Transverse colon (tissue), 4 donors: ENCODE measurements at regions not wholly inside any gene's neighbourhood (a gene's known extent, or its start where the extent isn't known, plus 50 kb on each side); places are given as distances from the start of the nearest gene placed in this dataset.

ENCODE experiments used
- DNase-seq: peaks from one replicate; pipeline ENCODE4 v3.0.0-alpha.2; 2019
- H3K27ac ChIP-seq, 4 donors: fragments of 200-600 bp; sonication (generic); 2 replicates each; pipeline ENCODE4 v1.5.1; 2016 to 2018; ENCODE audit warnings: inconsistent platforms in 4 of 4
- H3K27me3 ChIP-seq: fragments of 200-600 bp; sonication (generic); 2 replicates; pipeline ENCODE4 v1.5.1; 2017; ENCODE audit warnings: inconsistent platforms
- H3K36me3 ChIP-seq, 4 donors: fragments of 200-600 bp; sonication (generic); 2 replicates each; pipeline ENCODE4 v1.5.1; 2017 to 2019; ENCODE audit warnings: inconsistent platforms in 4 of 4
- H3K4me1 ChIP-seq, 4 donors: fragments of 200-600 bp; sonication (generic); 2 replicates each; pipeline ENCODE4 v1.5.1; 2017 to 2020; ENCODE audit warnings: inconsistent platforms in 4 of 4
- H3K4me3 ChIP-seq, 4 donors: fragments of 200-600 bp; sonication (generic); 1 replicate in 1 of 4; 2 replicates in 3 of 4; pipeline versions ENCODE4 v1.5.1 to v1.6.1; 2017 to 2019; ENCODE audit warnings: inconsistent platforms in 4 of 4
- H3K9me3 ChIP-seq, 2 donors: fragments of 200-600 bp; sonication (generic); 2 replicates each; pipeline ENCODE4 v1.5.1; 2017 to 2019; ENCODE audit warnings: inconsistent platforms in 2 of 2
- EP300 ChIP-seq: sonication (generic); formaldehyde crosslinking; IDR thresholded peaks from one replicate; pipeline ENCODE4 v1.6.1; 2017; ENCODE audit warnings: antibody characterized with exemption, low read depth
- POLR2A ChIP-seq: fragments of 450-650 bp; IDR thresholded peaks from one replicate; pipeline ENCODE4 v1.6.1; 2016; ENCODE audit warnings: antibody characterized with exemption, mild to moderate bottlenecking, moderate library complexity
- POLR2AphosphoS5 ChIP-seq, 3 donors: sonication (generic); formaldehyde crosslinking; IDR thresholded peaks; one replicate each; pipeline ENCODE4 v1.6.1; 2016; ENCODE audit warnings: antibody characterized with exemption in 3 of 3
- WGBS, 2 donors: methylation state at CpG; one replicate each; pipeline ENCODE4 v1.1.5; 2018; ENCODE audit warnings: low coverage in 1 of 2; 5-methylcytosine and 5-hydroxymethylcytosine counted together
- in situ Hi-C, 4 donors: fragments of 200-750 bp; cut with MboI; loops; one replicate each; pipeline versions ENCODE4 v1.15.0 to v1.15.1; 2017; ENCODE audit warnings: low sequenced_read_pairs in 3 of 4, low pct_ligation_motif_present in 1 of 4, low pct_unique_long_range_greater_than_20kb in 1 of 4
- intact Hi-C: fragments of 100-400 bp; cut with DNase I; formaldehyde crosslinking; loops from one replicate; pipeline ENCODE4 v1.15.1; 2023; ENCODE audit warnings: low total_unique reads
- TF ChIP-seq, protein P1 (sequence below), 5 experiments: fragments of 200-600 bp in 3 of 5; fragments of 450-650 bp in 2 of 5; sonication (generic) in 3 of 5; IDR thresholded peaks; 1 replicate in 2 of 5; 2 replicates in 3 of 5; pipeline ENCODE4 v1.5.1; 2016 to 2017; ENCODE audit warnings: antibody characterized with exemption in 5 of 5, inconsistent platforms in 3 of 5, mild to moderate bottlenecking in 2 of 5, moderate library complexity in 1 of 5

DNA sequence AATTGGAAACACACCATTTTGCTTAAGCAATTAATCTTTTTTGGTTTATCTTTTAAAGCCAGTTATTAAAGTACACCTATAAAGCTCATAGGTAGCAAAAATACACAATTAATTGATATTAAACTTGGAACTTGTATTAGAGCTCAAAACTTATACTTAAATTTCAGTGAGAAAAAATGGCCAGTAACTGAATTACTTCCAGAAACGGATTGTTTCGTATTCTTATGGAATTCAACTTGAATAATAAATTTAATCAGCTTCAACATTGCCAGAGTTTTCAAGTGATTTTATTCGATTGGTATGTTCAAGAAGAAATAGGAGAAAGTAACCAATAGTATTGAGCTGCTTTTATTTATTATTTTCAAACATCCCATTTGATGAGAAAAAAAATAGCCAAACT lies 112.7 kb upstream of the PDE10A start:
- Histone ChIP-seq H3K9me3 (no peaks in the 10 kb centered on the region), H3K27me3 (peaks cover 10% of the 10 kb centered on the region), H3K36me3 (no peaks in the 10 kb centered on the region), H3K27ac (no peak overlapping the region), H3K4me1 (no peaks in the 10 kb centered on the region), H3K4me3 (no peak overlapping the region)
- TF ChIP-seq, protein P1, sequence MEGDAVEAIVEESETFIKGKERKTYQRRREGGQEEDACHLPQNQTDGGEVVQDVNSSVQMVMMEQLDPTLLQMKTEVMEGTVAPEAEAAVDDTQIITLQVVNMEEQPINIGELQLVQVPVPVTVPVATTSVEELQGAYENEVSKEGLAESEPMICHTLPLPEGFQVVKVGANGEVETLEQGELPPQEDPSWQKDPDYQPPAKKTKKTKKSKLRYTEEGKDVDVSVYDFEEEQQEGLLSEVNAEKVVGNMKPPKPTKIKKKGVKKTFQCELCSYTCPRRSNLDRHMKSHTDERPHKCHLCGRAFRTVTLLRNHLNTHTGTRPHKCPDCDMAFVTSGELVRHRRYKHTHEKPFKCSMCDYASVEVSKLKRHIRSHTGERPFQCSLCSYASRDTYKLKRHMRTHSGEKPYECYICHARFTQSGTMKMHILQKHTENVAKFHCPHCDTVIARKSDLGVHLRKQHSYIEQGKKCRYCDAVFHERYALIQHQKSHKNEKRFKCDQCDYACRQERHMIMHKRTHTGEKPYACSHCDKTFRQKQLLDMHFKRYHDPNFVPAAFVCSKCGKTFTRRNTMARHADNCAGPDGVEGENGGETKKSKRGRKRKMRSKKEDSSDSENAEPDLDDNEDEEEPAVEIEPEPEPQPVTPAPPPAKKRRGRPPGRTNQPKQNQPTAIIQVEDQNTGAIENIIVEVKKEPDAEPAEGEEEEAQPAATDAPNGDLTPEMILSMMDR (IDR thresholded peaks at IDR 0.05) = no peak
- no peak for TF ChIP-seq POLR2A
- no peak for TF ChIP-seq EP300
- TF ChIP-seq POLR2AphosphoS5 (IDR thresholded peaks at IDR 0.05) = no peak
- in situ Hi-C loops (no loop called here), intact Hi-C loops (no loop called here)
- DNase-seq = no peak
- WGBS, 2 donors = 51 to 68% methylated on average over 3 of the region's 3 CpGs

GRCh38 chr6:165774903-165775601 lies 112.0 kb upstream of the PDE10A start:
- TF ChIP-seq, protein P1 (IDR thresholded peaks at IDR 0.05) = no peak
- TF ChIP-seq POLR2AphosphoS5 (IDR thresholded peaks at IDR 0.05) = no peak
- no peak for TF ChIP-seq POLR2A
- no peak for TF ChIP-seq EP300
- Histone ChIP-seq H3K9me3 (no peaks in the 10 kb centered on the region), H3K27me3 (peaks cover 10% of the 10 kb centered on the region), H3K27ac (no peak overlapping the region), H3K4me3 (no peak overlapping the region), H3K36me3 (no peaks in the 10 kb centered on the region), H3K4me1 (no peaks in the 10 kb centered on the region)
- intact Hi-C loops = no loop called here
- in situ Hi-C loops = no loop called here
- no peak for DNase-seq
- 35 to 80% methylated on average over 1 to 13 of the region's 13 CpGs for WGBS, 2 donors

GRCh38 chr6:165770397-165771082 lies 107.5 kb upstream of the PDE10A start:
- TF ChIP-seq POLR2AphosphoS5 (IDR thresholded peaks at IDR 0.05) = no peak
- TF ChIP-seq, protein P1 (IDR thresholded peaks at IDR 0.05) = no peak
- no peak for TF ChIP-seq EP300
- TF ChIP-seq POLR2A = no peak
- Histone ChIP-seq H3K4me1 (no peaks in the 10 kb centered on the region), H3K9me3 (no peaks in the 10 kb centered on the region), H3K36me3 (no peaks in the 10 kb centered on the region), H3K27me3 (no peaks in the 10 kb centered on the region), H3K27ac (no peak overlapping the region), H3K4me3 (no peak overlapping the region)
- in situ Hi-C loops = no loop called here
- intact Hi-C loops = no loop called here
- no peak for DNase-seq
- WGBS, 2 donors = 90 to 92% methylated on average over 2 to 14 of the region's 14 CpGs

- in situ Hi-C loops = no loop called here
- H3K4me1 ChIP-seq = no peaks in the 10 kb centered on the region
- 38 to 41% methylated on average over 3 of the region's 3 CpGs for WGBS, 2 donors
- no peaks in the 10 kb centered on the region for H3K9me3 ChIP-seq
- no peaks in the 10 kb centered on the region for H3K27me3 ChIP-seq
- intact Hi-C loops = no loop called here
- H3K4me3 ChIP-seq = no peak overlapping the region
- H3K27ac ChIP-seq = no peak overlapping the region
- no peak for DNase-seq
- H3K36me3 ChIP-seq = no peaks in the 10 kb centered on the region
- TF ChIP-seq EP300 (no peak), POLR2A (no peak), POLR2AphosphoS5 (IDR thresholded peaks at IDR 0.05) (no peak)
- TF ChIP-seq, protein P1 (IDR thresholded peaks at IDR 0.05) = no peak
These were observed 106.8 kb upstream of the PDE10A start for GRCh38 chr6:165769884-165770283.
